ENCODE measurements at regions not wholly inside any gene's neighbourhood (a gene's known extent, or its start where the extent isn't known, plus 50 kb on each side); places are given as distances from the start of the nearest gene placed in this dataset.

GRCh38 chr18:43680096-43680495 is 402.8 kb upstream of the SYT4 start:
- TF ChIP-seq POLR2A (IDR thresholded peaks at IDR 0.05) (no peak), CTCF (IDR thresholded peaks at IDR 0.05) (no peak)

Measured in Peyer's patch (tissue), 4 donors.